Thyroid gland (tissue), 4 donors: ENCODE measurements at regions not wholly inside any gene's neighbourhood (a gene's known extent, or its start where the extent isn't known, plus 50 kb on each side); places are given as distances from the start of the nearest gene placed in this dataset.

ENCODE experiments used
- DNase-seq, 2 donors: peaks; one replicate each; pipeline ENCODE4 v3.0.0-alpha.2; 2019
- H3K27ac ChIP-seq, 3 donors: fragments of 200-600 bp; sonication (generic); 1 replicate in 2 of 3; 2 replicates in 1 of 3; pipeline ENCODE4 v1.5.1; 2016 to 2019; ENCODE audit warnings: mild to moderate bottlenecking in 1 of 3, moderate library complexity in 1 of 3
- H3K27me3 ChIP-seq: fragments of 200-600 bp; sonication (generic); one replicate; pipeline ENCODE4 v1.5.1; 2019
- H3K36me3 ChIP-seq, 2 donors: fragments of 200-600 bp; sonication (generic); one replicate each; pipeline ENCODE4 v1.5.1; 2016 to 2019
- H3K4me1 ChIP-seq, 2 donors: fragments of 200-600 bp; sonication (generic); one replicate each; pipeline ENCODE4 v1.5.1; 2017 to 2019
- H3K4me3 ChIP-seq, 3 donors: fragments of 200-600 bp; sonication (generic); replicated peaks in 1 of 3; 1 replicate in 2 of 3; 2 replicates in 1 of 3; pipeline ENCODE4 v1.5.1; 2016; ENCODE audit warnings: mild to moderate bottlenecking in 1 of 3
- H3K9me3 ChIP-seq: fragments of 200-600 bp; sonication (generic); one replicate; pipeline ENCODE4 v1.5.1; 2017
- POLR2A ChIP-seq, 2 donors: fragments of 450-650 bp; IDR thresholded peaks; one replicate each; pipeline ENCODE4 v1.6.1; 2017; ENCODE audit warnings: antibody characterized with exemption in 2 of 2, mild to moderate bottlenecking in 2 of 2, moderate library complexity in 1 of 2
- WGBS, 2 donors: methylation state at CpG; one replicate each; pipeline ENCODE4 v1.1.5; 2017; 5-methylcytosine and 5-hydroxymethylcytosine counted together
- intact Hi-C: fragments of 100-400 bp; cut with DNase I; formaldehyde crosslinking; loops from one replicate; pipeline ENCODE4 v1.15.1; 2023
- TF ChIP-seq, protein P1 (sequence below), 6 experiments: fragments of 200-600 bp in 3 of 6; fragments of 450-650 bp in 3 of 6; sonication (generic) in 3 of 6; IDR thresholded peaks; one replicate each; pipeline ENCODE4 v1.5.1; 2016 to 2019; ENCODE audit warnings: antibody characterized with exemption in 6 of 6, mild to moderate bottlenecking in 2 of 6, inconsistent platforms in 1 of 6, moderate library complexity in 1 of 6

DNA sequence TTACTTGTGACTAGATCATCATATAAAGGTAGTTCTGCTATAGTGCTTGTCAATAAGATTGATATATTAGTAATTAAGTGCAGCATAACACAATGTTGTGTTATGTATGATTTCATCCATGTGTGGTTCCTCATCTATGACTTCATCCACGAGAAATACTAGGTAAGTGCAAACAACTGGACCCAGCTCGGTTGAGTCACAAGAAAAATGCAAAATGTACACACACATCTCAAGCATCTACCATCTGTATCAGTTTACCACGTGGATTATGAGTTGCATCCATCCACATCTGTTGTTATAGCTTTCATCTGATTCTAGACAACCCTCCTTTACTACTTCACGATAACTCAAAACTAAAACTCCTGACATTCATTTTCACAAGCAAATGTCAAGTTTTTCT is 517.0 kb upstream of the CITED2 start:
- TF ChIP-seq, protein P1, sequence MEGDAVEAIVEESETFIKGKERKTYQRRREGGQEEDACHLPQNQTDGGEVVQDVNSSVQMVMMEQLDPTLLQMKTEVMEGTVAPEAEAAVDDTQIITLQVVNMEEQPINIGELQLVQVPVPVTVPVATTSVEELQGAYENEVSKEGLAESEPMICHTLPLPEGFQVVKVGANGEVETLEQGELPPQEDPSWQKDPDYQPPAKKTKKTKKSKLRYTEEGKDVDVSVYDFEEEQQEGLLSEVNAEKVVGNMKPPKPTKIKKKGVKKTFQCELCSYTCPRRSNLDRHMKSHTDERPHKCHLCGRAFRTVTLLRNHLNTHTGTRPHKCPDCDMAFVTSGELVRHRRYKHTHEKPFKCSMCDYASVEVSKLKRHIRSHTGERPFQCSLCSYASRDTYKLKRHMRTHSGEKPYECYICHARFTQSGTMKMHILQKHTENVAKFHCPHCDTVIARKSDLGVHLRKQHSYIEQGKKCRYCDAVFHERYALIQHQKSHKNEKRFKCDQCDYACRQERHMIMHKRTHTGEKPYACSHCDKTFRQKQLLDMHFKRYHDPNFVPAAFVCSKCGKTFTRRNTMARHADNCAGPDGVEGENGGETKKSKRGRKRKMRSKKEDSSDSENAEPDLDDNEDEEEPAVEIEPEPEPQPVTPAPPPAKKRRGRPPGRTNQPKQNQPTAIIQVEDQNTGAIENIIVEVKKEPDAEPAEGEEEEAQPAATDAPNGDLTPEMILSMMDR (IDR thresholded peaks at IDR 0.05): no peak
- TF ChIP-seq POLR2A (IDR thresholded peaks at IDR 0.05): no peak
- WGBS, 2 donors: 91 to 92% methylated on average over 4 of the region's 4 CpGs
- DNase-seq: no peak
- intact Hi-C loops: no loop called here
- Histone ChIP-seq H3K4me1 (peaks cover 18 to 22% of the 10 kb centered on the region in 2 donors), H3K27ac (no peak overlapping the region), H3K4me3 (no peak overlapping the region), H3K36me3 (no peaks in the 10 kb centered on the region), H3K9me3 (no peaks in the 10 kb centered on the region), H3K27me3 (no peaks in the 10 kb centered on the region)

DNA sequence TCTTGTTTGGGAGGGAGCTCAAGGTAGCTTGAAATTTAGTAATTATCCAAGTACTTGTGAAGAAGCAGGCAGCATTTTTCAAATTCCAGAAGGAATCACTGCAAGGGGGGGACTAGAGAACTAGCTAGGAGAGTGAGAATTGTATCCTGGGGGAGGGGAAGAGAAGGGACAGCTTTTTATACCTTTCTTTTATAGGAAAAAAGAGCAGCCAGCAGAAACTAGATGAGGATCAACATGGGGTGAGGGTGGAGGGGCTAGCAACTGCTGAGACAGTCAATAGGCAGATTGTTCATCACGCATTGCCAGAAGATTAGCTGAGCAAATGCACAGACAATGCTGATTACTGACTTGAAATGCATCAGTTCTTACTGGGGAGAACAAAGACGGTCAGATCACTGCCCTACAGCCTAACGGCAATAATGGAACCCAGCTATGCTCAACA is 514.3 kb upstream of the CITED2 start:
- intact Hi-C loops: no loop called here

DNA sequence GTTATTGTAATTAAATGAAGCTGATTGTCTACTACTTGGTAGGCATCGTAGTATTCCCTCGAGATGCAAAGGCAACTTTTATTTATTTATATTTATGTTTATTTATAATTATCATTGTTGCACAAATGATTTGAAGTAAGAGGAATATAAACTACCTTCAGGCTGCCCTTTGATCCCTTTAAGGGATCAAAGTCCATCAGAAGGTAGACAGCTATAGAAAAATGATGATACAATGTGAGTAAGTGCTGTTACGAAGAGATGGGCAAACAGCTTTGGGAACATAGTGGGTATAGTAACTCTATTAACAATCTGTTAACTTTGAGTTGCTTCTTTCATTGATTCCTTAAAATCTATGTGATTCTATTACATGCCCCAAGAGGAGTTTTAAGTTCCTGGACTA is 512.8 kb upstream of the CITED2 start:
- 97% methylated on average over 3 of the region's 3 CpGs for WGBS, 2 donors
- Histone ChIP-seq H3K27me3 (no peaks in the 10 kb centered on the region), H3K9me3 (no peaks in the 10 kb centered on the region), H3K4me1 (peaks cover 39 to 40% of the 10 kb centered on the region in 2 donors), H3K4me3 (no peak overlapping the region), H3K27ac (no peak overlapping the region), H3K36me3 (no peaks in the 10 kb centered on the region)
- intact Hi-C loops: no loop called here
- TF ChIP-seq POLR2A (IDR thresholded peaks at IDR 0.05): no peak
- TF ChIP-seq, protein P1 (IDR thresholded peaks at IDR 0.05): no peak
- no peak for DNase-seq

More for the DNA sequence above, 514.3 kb upstream of the CITED2 start:
- Histone ChIP-seq H3K4me1 (peaks cover 25 to 26% of the 10 kb centered on the region in 2 donors), H3K4me3 (no peak overlapping the region), H3K27ac (peak overlapping the region; percentile 16 to 74 (median 48)), H3K36me3 (no peaks in the 10 kb centered on the region), H3K9me3 (no peaks in the 10 kb centered on the region), H3K27me3 (no peaks in the 10 kb centered on the region)
- WGBS, 2 donors: 63 to 68% methylated on average over 3 of the region's 3 CpGs
- TF ChIP-seq POLR2A (IDR thresholded peaks at IDR 0.05): no peak
- TF ChIP-seq, protein P1 (IDR thresholded peaks at IDR 0.05): no peak
- DNase-seq: peak; percentile 9 to 18

DNA sequence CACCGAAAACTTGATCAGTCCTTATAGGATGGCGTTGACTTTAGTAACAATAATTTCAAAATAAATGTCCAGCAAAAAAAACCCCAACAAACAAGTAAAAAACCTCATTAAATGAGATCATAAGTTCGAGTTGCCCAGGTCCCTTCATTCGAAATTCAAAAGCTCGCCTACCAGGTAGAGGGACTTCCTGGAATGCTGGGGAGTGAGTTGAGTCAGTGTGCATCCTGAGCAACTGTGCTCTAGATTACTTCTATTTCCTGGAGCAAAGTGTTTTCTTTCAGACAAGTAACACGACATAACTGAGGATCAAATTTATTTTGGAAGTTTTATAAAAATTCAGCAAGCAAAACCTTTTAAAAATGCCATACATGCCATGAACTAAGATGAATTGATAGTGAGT is 511.9 kb upstream of the CITED2 start:
- WGBS, 2 donors: 91 to 93% methylated on average over 6 of the region's 6 CpGs
- TF ChIP-seq, protein P1 (IDR thresholded peaks at IDR 0.05): no peak
- TF ChIP-seq POLR2A (IDR thresholded peaks at IDR 0.05): no peak
- Histone ChIP-seq H3K4me1 (peaks cover 46% of the 10 kb centered on the region in 2 donors), H3K36me3 (no peaks in the 10 kb centered on the region), H3K9me3 (no peaks in the 10 kb centered on the region), H3K27me3 (no peaks in the 10 kb centered on the region), H3K27ac (no peak overlapping the region), H3K4me3 (no peak overlapping the region)
- DNase-seq: no peak
- intact Hi-C loops: no loop called here

DNA sequence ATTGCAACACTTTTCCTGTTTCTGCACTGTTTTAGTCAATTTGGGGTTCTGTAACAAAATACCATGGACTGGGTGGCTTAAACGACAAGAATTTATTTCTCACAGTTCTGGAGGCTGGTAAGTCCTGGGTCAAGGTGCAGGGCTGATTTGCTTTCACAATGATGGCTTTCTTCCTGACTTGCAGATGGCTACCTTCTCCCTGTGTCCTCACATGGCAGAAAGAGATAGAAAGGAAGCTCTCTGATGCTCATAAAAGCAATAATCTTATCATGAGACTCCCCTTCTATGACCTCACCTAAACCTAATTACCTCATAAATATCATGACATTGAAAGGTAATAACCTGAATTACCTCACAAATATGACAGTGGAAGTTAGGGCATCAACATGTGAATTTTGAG is 511.5 kb upstream of the CITED2 start:
- no peak for DNase-seq
- Histone ChIP-seq H3K4me1 (peaks cover 46% of the 10 kb centered on the region in 2 donors), H3K36me3 (no peaks in the 10 kb centered on the region), H3K27me3 (no peaks in the 10 kb centered on the region), H3K4me3 (no peak overlapping the region), H3K27ac (no peak overlapping the region), H3K9me3 (no peaks in the 10 kb centered on the region)
- WGBS, 2 donors: 41 to 51% methylated on average over 1 of the region's 1 CpG
- TF ChIP-seq POLR2A (IDR thresholded peaks at IDR 0.05): no peak
- TF ChIP-seq, protein P1 (IDR thresholded peaks at IDR 0.05): no peak
- intact Hi-C loops: no loop called here
